IPS DF 4.7 (cell line): ENCODE measurements at regions not wholly inside any gene's neighbourhood (a gene's known extent, or its start where the extent isn't known, plus 50 kb on each side); places are given as distances from the start of the nearest gene placed in this dataset.
"Not testable (repeated sequence)": the region's sequence is repeated elsewhere in the genome, so short reads cannot be mapped to it uniquely, and the experiment has no call there.

ENCODE experiments used
- DNase-seq: peaks from one replicate; pipeline ENCODE4 v3.0.0-alpha.2; 2013; ENCODE audit warnings: low spot score; ENCODE audit errors: extremely low read depth

GRCh38 chr13:67619995-67620380, 389.9 kb upstream of the PCDH9 start:
- no peak for DNase-seq

- no peak for DNase-seq
Measured at GRCh38 chr13:67619351-67619994, 389.3 kb upstream of the PCDH9 start.

GRCh38 chr13:67614579-67614978, 384.4 kb upstream of the PCDH9 start:
- DNase-seq = no peak

- DNase-seq = no peak
Measured at GRCh38 chr13:67614013-67614412, 383.9 kb upstream of the PCDH9 start.

- no peak for DNase-seq
Measured at GRCh38 chr13:67588607-67589006, 358.5 kb upstream of the PCDH9 start.

GRCh38 chr13:67577361-67577760, 347.2 kb upstream of the PCDH9 start:
- no peak for DNase-seq

- DNase-seq = no peak
Measured at GRCh38 chr13:67574320-67575233, 344.4 kb upstream of the PCDH9 start.

GRCh38 chr13:67568205-67568604, 338.1 kb upstream of the PCDH9 start:
- DNase-seq = no peak

GRCh38 chr13:67557642-67558241, 327.6 kb upstream of the PCDH9 start:
- no peak for DNase-seq

GRCh38 chr13:67557118-67557517, 327.0 kb upstream of the PCDH9 start:
- DNase-seq = no peak

GRCh38 chr13:67554746-67555452, 324.8 kb upstream of the PCDH9 start:
- DNase-seq = no peak

GRCh38 chr13:67554286-67554685, 324.1 kb upstream of the PCDH9 start:
- DNase-seq = no peak

- no peak for DNase-seq
Measured at GRCh38 chr13:67549331-67549730, 319.2 kb upstream of the PCDH9 start.

GRCh38 chr13:67538906-67539305, 308.8 kb upstream of the PCDH9 start:
- no peak for DNase-seq

GRCh38 chr13:67520886-67521285, 290.8 kb upstream of the PCDH9 start:
- no peak for DNase-seq

GRCh38 chr13:67519356-67519755, 289.2 kb upstream of the PCDH9 start:
- DNase-seq = no peak

GRCh38 chr13:67518785-67519184, 288.6 kb upstream of the PCDH9 start:
- DNase-seq = peak; percentile 19

GRCh38 chr13:67515895-67516294, 285.8 kb upstream of the PCDH9 start:
- no peak for DNase-seq

- DNase-seq = no peak
Measured at GRCh38 chr13:67509018-67509417, 278.9 kb upstream of the PCDH9 start.

GRCh38 chr13:67508275-67508674, 278.1 kb upstream of the PCDH9 start:
- not testable (repeated sequence) for DNase-seq

- no peak for DNase-seq
Measured at GRCh38 chr13:67506407-67506806, 276.3 kb upstream of the PCDH9 start.

- no peak for DNase-seq
Measured at GRCh38 chr13:67505376-67505775, 275.2 kb upstream of the PCDH9 start.
